Astrocyte (in vitro differentiated cells and primary cell): ENCODE measurements at regions not wholly inside any gene's neighbourhood (a gene's known extent, or its start where the extent isn't known, plus 50 kb on each side); places are given as distances from the start of the nearest gene placed in this dataset.

Experiments used
- DNase-seq: peaks from one replicate; pipeline ENCODE4 v3.0.0-alpha.2; 2010; ENCODE audit warnings: low read depth
- FAIRE-seq: peaks from 2 replicates; lab custom pipeline; 2011; peaks lifted over from hg19 to GRCh38; lab: Jason Lieb, UNC
- H2AFZ ChIP-seq: 2 replicates; pipeline ENCODE4 v1.6.0; 2012; ENCODE audit warnings: low read depth, low read length, inconsistent platforms
- H3K27ac ChIP-seq: 2 replicates; pipeline ENCODE4 v1.5.1; 2011; ENCODE audit warnings: low read depth, low read length, inconsistent platforms
- H3K27me3 ChIP-seq: 2 replicates; pipeline ENCODE4 v1.6.0; 2011; ENCODE audit warnings: low read length, inconsistent platforms; ENCODE audit not compliant: insufficient read depth
- H3K36me3 ChIP-seq: 2 replicates; pipeline ENCODE4 v1.5.1; 2011; ENCODE audit warnings: low read length, inconsistent platforms; ENCODE audit not compliant: insufficient read depth
- H3K4me1 ChIP-seq: 2 replicates; pipeline ENCODE4 v1.5.1; 2011; ENCODE audit warnings: low read length, inconsistent platforms; ENCODE audit not compliant: insufficient read depth
- H3K4me2 ChIP-seq: 2 replicates; pipeline ENCODE4 v1.6.0; 2012; ENCODE audit warnings: low read length, inconsistent platforms
- H3K4me3 ChIP-seq: 2 replicates; pipeline ENCODE4 v1.5.1; 2011; ENCODE audit warnings: low read depth, mild to moderate bottlenecking, low read length, inconsistent platforms; ENCODE audit not compliant: insufficient read depth
- H3K79me2 ChIP-seq: 2 replicates; pipeline ENCODE4 v1.6.0; 2012; ENCODE audit warnings: mild to moderate bottlenecking, low read length, inconsistent platforms; ENCODE audit not compliant: insufficient read depth
- H3K9ac ChIP-seq: 2 replicates; pipeline ENCODE4 v1.6.0; 2012; ENCODE audit warnings: mild to moderate bottlenecking, low read length, inconsistent platforms
- H3K9me3 ChIP-seq: 2 replicates; pipeline ENCODE4 v1.5.1; 2012; ENCODE audit warnings: low read depth, mild to moderate bottlenecking, low read length, inconsistent platforms; ENCODE audit not compliant: insufficient read depth
- H4K20me1 ChIP-seq: 2 replicates; pipeline ENCODE4 v1.6.0; 2012; ENCODE audit warnings: low read length, inconsistent platforms; ENCODE audit not compliant: insufficient read depth
- H3K27ac Mint-ChIP-seq: one replicate; pipeline ENCODE4 v1.8.0; 2021; ENCODE audit warnings: mild to moderate bottlenecking, mixed read lengths; ENCODE audit not compliant: unreplicated experiment
- H3K27me3 Mint-ChIP-seq: one replicate; pipeline ENCODE4 v1.8.0; 2021; ENCODE audit warnings: low read depth, mixed read lengths; ENCODE audit not compliant: unreplicated experiment
- H3K36me3 Mint-ChIP-seq: one replicate; pipeline ENCODE4 v1.8.0; 2021; ENCODE audit warnings: low read depth, mixed read lengths; ENCODE audit not compliant: unreplicated experiment
- H3K4me1 Mint-ChIP-seq: one replicate; pipeline ENCODE4 v1.8.0; 2021; ENCODE audit warnings: low read depth, mixed read lengths; ENCODE audit not compliant: unreplicated experiment
- H3K4me3 Mint-ChIP-seq: one replicate; pipeline ENCODE4 v1.8.0; 2021; ENCODE audit warnings: mild to moderate bottlenecking, moderate library complexity, mixed read lengths; ENCODE audit not compliant: unreplicated experiment
- H3K9me3 Mint-ChIP-seq: one replicate; pipeline ENCODE4 v1.8.0; 2021; ENCODE audit warnings: mild to moderate bottlenecking, mixed read lengths; ENCODE audit not compliant: unreplicated experiment
- EZH2 ChIP-seq: IDR thresholded peaks from 2 replicates; pipeline ENCODE4 v1.6.1; 2012; ENCODE audit warnings: mild to moderate bottlenecking, low read length, inconsistent platforms; ENCODE audit not compliant: insufficient read depth
- TF ChIP-seq, protein P1 (sequence below): IDR thresholded peaks from 2 replicates; pipeline ENCODE4 v1.5.1; 2011; ENCODE audit warnings: low read depth, mild to moderate bottlenecking, inconsistent platforms, low read length, moderate library complexity; ENCODE audit not compliant: insufficient read depth

DNA sequence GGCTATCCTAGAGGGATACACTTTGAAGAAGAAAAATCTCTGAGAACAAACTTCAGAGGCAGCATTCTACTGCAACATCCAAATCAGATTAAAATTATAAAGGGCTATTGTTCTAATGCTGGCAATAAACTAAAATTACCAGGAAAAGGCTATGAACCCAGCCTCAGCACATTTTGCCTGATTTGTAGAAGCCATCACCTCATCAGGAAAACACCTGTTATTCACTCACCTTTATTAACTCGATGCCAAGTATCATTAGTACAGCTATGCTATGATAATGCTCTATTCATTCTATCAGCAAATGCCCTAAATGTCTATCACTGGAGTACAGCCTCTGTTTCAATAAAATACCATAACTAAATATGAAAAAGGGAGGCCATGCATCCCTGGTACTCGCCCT is 510.2 kb downstream of the RASEF start:
- FAIRE-seq = no peak
- Histone ChIP-seq H3K27ac (no peak overlapping the region), H3K9ac (no peak overlapping the region), H3K27me3 (no peaks in the 10 kb centered on the region), H3K9me3 (no peaks in the 10 kb centered on the region), H3K79me2 (no peaks in the 10 kb centered on the region), H3K4me1 (no peaks in the 10 kb centered on the region), H3K36me3 (no peaks in the 10 kb centered on the region), H4K20me1 (no peaks in the 10 kb centered on the region), H3K4me3 (no peak overlapping the region), H2AFZ (no peak overlapping the region), H3K4me2 (no peak overlapping the region)
- Mint-ChIP-seq H3K27me3 (no peaks in the 10 kb centered on the region), H3K27ac (no peak overlapping the region), H3K9me3 (no peaks in the 10 kb centered on the region), H3K4me3 (no peak overlapping the region), H3K4me1 (no peaks in the 10 kb centered on the region), H3K36me3 (no peaks in the 10 kb centered on the region)
- no peak for DNase-seq
- no peak for TF ChIP-seq EZH2
- TF ChIP-seq, protein P1, sequence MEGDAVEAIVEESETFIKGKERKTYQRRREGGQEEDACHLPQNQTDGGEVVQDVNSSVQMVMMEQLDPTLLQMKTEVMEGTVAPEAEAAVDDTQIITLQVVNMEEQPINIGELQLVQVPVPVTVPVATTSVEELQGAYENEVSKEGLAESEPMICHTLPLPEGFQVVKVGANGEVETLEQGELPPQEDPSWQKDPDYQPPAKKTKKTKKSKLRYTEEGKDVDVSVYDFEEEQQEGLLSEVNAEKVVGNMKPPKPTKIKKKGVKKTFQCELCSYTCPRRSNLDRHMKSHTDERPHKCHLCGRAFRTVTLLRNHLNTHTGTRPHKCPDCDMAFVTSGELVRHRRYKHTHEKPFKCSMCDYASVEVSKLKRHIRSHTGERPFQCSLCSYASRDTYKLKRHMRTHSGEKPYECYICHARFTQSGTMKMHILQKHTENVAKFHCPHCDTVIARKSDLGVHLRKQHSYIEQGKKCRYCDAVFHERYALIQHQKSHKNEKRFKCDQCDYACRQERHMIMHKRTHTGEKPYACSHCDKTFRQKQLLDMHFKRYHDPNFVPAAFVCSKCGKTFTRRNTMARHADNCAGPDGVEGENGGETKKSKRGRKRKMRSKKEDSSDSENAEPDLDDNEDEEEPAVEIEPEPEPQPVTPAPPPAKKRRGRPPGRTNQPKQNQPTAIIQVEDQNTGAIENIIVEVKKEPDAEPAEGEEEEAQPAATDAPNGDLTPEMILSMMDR = no peak

DNA sequence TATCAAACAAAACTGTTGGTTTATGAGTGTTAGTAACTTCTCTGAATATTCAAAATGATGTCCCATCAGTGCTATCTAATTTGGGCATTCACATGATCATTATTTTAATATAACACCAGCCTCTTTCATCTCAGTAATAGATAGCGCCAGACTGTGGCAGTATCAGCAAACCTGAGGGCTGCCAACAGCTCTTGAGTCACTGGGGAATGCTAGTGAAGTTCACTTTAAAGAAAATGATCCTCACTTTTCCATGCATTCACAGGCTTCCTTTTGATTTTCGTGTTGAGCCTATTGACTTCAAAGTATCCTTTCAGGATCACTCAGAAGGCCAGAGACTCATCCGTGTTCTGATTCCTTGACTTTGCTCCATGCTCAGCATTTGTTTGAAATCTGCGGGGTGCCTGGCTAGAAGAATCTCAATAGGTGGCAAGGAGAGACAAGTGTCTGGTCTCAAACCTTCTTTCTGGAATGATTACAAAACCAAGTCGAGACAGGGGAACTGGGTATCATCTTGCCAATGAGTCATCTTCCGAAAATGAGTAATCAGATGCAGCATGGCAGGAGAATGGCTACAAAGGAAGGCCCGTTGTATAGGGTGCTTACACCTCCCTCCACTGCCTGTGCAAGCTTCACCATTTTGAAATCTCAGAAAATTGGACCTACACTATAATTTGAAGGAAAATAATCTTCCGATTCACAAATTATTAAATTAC is 509.1 kb downstream of the RASEF start:
- no peak overlapping the region for H3K27ac Mint-ChIP-seq
- TF ChIP-seq, protein P1 = no peak
- no peak for TF ChIP-seq EZH2
- H3K36me3 Mint-ChIP-seq = no peaks in the 10 kb centered on the region
- Histone ChIP-seq H3K36me3 (no peaks in the 10 kb centered on the region), H3K4me3 (no peak overlapping the region), H3K79me2 (no peaks in the 10 kb centered on the region), H3K27ac (no peak overlapping the region), H3K4me1 (no peaks in the 10 kb centered on the region), H3K4me2 (no peak overlapping the region), H3K9ac (no peak overlapping the region), H3K27me3 (no peaks in the 10 kb centered on the region), H4K20me1 (no peaks in the 10 kb centered on the region), H3K9me3 (no peaks in the 10 kb centered on the region), H2AFZ (no peak overlapping the region)
- peaks cover 3% of the 10 kb centered on the region for H3K4me1 Mint-ChIP-seq
- DNase-seq (peak; percentile 26), FAIRE-seq (no peak)
- H3K4me3 Mint-ChIP-seq = no peak overlapping the region
- H3K27me3 Mint-ChIP-seq = no peaks in the 10 kb centered on the region
- H3K9me3 Mint-ChIP-seq = no peaks in the 10 kb centered on the region

DNA sequence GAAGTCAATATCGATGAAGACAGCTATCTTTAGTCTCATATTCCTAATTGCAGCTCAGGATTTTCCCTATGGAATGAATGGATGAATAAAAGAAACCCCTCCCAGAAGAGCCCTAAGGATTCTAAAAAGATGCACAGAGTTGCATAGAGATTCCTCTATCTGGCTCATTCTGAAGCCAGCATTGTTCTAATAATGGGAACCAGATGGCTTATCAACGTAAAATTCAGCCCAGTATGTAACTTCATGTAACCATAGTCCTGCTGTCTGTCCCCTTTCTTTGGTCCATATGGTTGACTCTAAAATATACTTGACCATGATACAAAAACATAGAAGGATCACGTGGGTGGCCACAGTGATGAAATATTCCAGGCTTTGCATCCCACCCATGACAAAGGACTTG is 508.6 kb downstream of the RASEF start:
- no peaks in the 10 kb centered on the region for H3K4me1 ChIP-seq
- H3K79me2 ChIP-seq = no peaks in the 10 kb centered on the region
- peaks cover 7% of the 10 kb centered on the region for H3K4me1 Mint-ChIP-seq
- H3K27ac ChIP-seq = no peak overlapping the region
- H3K27me3 ChIP-seq = no peaks in the 10 kb centered on the region
- DNase-seq (no peak), FAIRE-seq (no peak)
- H3K9ac ChIP-seq = no peak overlapping the region
- H3K27me3 Mint-ChIP-seq = no peaks in the 10 kb centered on the region
- H3K9me3 Mint-ChIP-seq = no peaks in the 10 kb centered on the region
- no peaks in the 10 kb centered on the region for H3K36me3 ChIP-seq
- no peaks in the 10 kb centered on the region for H3K9me3 ChIP-seq
- no peak for TF ChIP-seq EZH2
- TF ChIP-seq, protein P1 = no peak
- H3K4me3 Mint-ChIP-seq = no peak overlapping the region
- no peak overlapping the region for H3K4me2 ChIP-seq
- no peak overlapping the region for H2AFZ ChIP-seq
- no peak overlapping the region for H3K27ac Mint-ChIP-seq
- H3K36me3 Mint-ChIP-seq = no peaks in the 10 kb centered on the region
- H3K4me3 ChIP-seq = no peak overlapping the region
- no peaks in the 10 kb centered on the region for H4K20me1 ChIP-seq
